ENCODE measurements at regions not wholly inside any gene's neighbourhood (a gene's known extent, or its start where the extent isn't known, plus 50 kb on each side); places are given as distances from the start of the nearest gene placed in this dataset.

- no peak for TF ChIP-seq CTCF (IDR thresholded peaks at IDR 0.05)
- TF ChIP-seq TCF7L2 (IDR thresholded peaks at IDR 0.05; ENCODE audit: low read depth, low read length) = no peak
- TF ChIP-seq SIN3A (IDR thresholded peaks at IDR 0.05; ENCODE audit: borderline replicate concordance, insufficient read depth, low read depth, low read length) = no peak
Observed at GRCh38 chrX:2600564-2600963, 90.5 kb upstream of the CD99 start.
